Mammary epithelial cell (primary cell): ENCODE measurements at regions not wholly inside any gene's neighbourhood (a gene's known extent, or its start where the extent isn't known, plus 50 kb on each side); places are given as distances from the start of the nearest gene placed in this dataset.
"Not testable (repeated sequence)": the region's sequence is repeated elsewhere in the genome, so short reads cannot be mapped to it uniquely, and the experiment has no call there.

Experiments
- CTCF ChIP-seq, 2 donors: IDR thresholded peaks in 1 of 2; conservative IDR thresholded peaks in 1 of 2; 2 replicates each; pipeline ENCODE4 v1.5.1; 2011 to 2012; ENCODE audit warnings: inconsistent platforms in 2 of 2, low read length in 2 of 2, mild to moderate bottlenecking in 2 of 2, control low read depth in 1 of 2, low read depth in 1 of 2; ENCODE audit not compliant: insufficient read depth in 1 of 2; ENCODE audit errors: extremely low read depth in 1 of 2
- EZH2 ChIP-seq: IDR thresholded peaks from 2 replicates; pipeline ENCODE4 v1.6.1; 2012; ENCODE audit warnings: low read length, inconsistent platforms, borderline replicate concordance

GRCh38 chr17:22376747-22377146 lies 684.4 kb downstream of the KCNJ18 start:
- not testable (repeated sequence) for TF ChIP-seq CTCF (conservative IDR thresholded peaks at IDR 0.05 in 1 of 2, IDR thresholded peaks at IDR 0.05 in 1 of 2; ENCODE audit: extremely low read depth in 1 of 2, insufficient read depth in 1 of 2, low read depth in 1 of 2, low read length in 2 of 2); EZH2
